ENCODE measurements at regions not wholly inside any gene's neighbourhood (a gene's known extent, or its start where the extent isn't known, plus 50 kb on each side); places are given as distances from the start of the nearest gene placed in this dataset.

GRCh38 chr15:79702621-79703020 lies 194.2 kb downstream of the MTHFS start:
- Histone ChIP-seq H4K8ac (ENCODE audit: extremely low read depth, insufficient read depth, low read length) (no peak overlapping the region), H3K4ac (replicated peaks; ENCODE audit: insufficient read length, low read depth, low read length) (no peak overlapping the region), H3K56ac (replicated peaks; ENCODE audit: insufficient read length, low read depth, low read length) (no peak overlapping the region), H2BK12ac (ENCODE audit: low read depth, low read length) (no peak overlapping the region), H2BK120ac (replicated peaks; ENCODE audit: low read depth, low read length) (no peak overlapping the region), H3K23ac (ENCODE audit: insufficient read length) (no peak overlapping the region), H3K4me3 (ENCODE audit: extremely low read depth in 1 of 4, insufficient read depth in 2 of 4, low read depth in 3 of 4, low read length in 4 of 4) (no peak overlapping the region), H4K91ac (replicated peaks; ENCODE audit: insufficient read length, low read length) (no peak overlapping the region), H3K9me3 (ENCODE audit: insufficient read depth in 2 of 2, low read depth in 1 of 2, low read length in 1 of 2) (no peaks in the 10 kb centered on the region), H4K5ac (ENCODE audit: insufficient read length, low read depth, low read length) (no peak overlapping the region), H3K23me2 (ENCODE audit: low read depth, low read length) (no peaks in the 10 kb centered on the region), H3K4me2 (ENCODE audit: insufficient read depth in 1 of 2, low read depth in 2 of 2, low read length in 2 of 2) (no peak overlapping the region), H3K27ac (ENCODE audit: low read depth, low read length) (no peak overlapping the region), H3K4me1 (replicated peaks in 1 of 4; ENCODE audit: control insufficient read depth in 3 of 4, insufficient read depth in 4 of 4, low read length in 3 of 4) (no peaks in the 10 kb centered on the region), H3K18ac (ENCODE audit: extremely low read depth, low read length) (no peak overlapping the region), H2AK5ac (ENCODE audit: low read depth, low read length) (no peak overlapping the region), H3K9ac (replicated peaks in 1 of 4; ENCODE audit: extremely low read depth in 1 of 4, low read depth in 3 of 4, low read length in 3 of 4) (no peak overlapping the region), H3K14ac (ENCODE audit: insufficient read length) (no peak overlapping the region), H2BK5ac (ENCODE audit: low read depth, low read length) (no peak overlapping the region), H3K36me3 (ENCODE audit: control insufficient read depth in 2 of 4, insufficient read depth in 4 of 4, low read length in 3 of 4) (no peaks in the 10 kb centered on the region), H3K79me2 (ENCODE audit: control insufficient read depth in 1 of 2, insufficient read depth in 2 of 2, low read length in 2 of 2) (no peaks in the 10 kb centered on the region), H3K27me3 (replicated peaks in 1 of 4; ENCODE audit: control insufficient read depth in 3 of 4, extremely low read depth in 1 of 4, insufficient read depth in 3 of 4, low read length in 3 of 4) (no peaks in the 10 kb centered on the region), H3K79me1 (ENCODE audit: low read depth, low read length) (no peaks in the 10 kb centered on the region), H2BK15ac (ENCODE audit: low read length) (no peak overlapping the region), H2BK20ac (ENCODE audit: low read length) (no peak overlapping the region), H4K20me1 (replicated peaks in 1 of 2; ENCODE audit: control insufficient read depth in 1 of 2, insufficient read depth in 2 of 2, low read length in 2 of 2) (no peaks in the 10 kb centered on the region), H2AFZ (ENCODE audit: low read length) (no peak overlapping the region)
- POLR2A ChIA-PET (ENCODE audit: partially characterized antibody) = no interaction called here
- 91% methylated on average over 1 of the region's 1 CpG; no CpG with 5 or more reads in 1 of the 2 experiments for WGBS, 2 experiments (ENCODE audit: extremely low coverage in 1 of 2, insufficient coverage in 1 of 2, insufficient read length in 1 of 2, insufficient replicate concordance in 2 of 2, low coverage in 1 of 2, low lambda C conversion rate in 2 of 2, missing lambda C conversion rate in 1 of 2)
- DNase-seq (ENCODE audit: low read depth in 1 of 2, low spot score in 2 of 2) (no peak), FAIRE-seq (no peak)
- CTCF ChIA-PET (ENCODE audit: partially characterized antibody) = no interaction called here
- TF ChIP-seq SP4 (IDR thresholded peaks at IDR 0.05; ENCODE audit: low read length) (no peak), TAF7 (optimal IDR thresholded peaks at IDR 0.05; ENCODE audit: borderline replicate concordance, low read depth, low read length) (no peak), PHF8 (conservative IDR thresholded peaks at IDR 0.05; ENCODE audit: low read depth, low read length) (no peak), CEBPB (IDR thresholded peaks at IDR 0.05; ENCODE audit: low read depth, low read length) (no peak), KDM4A (IDR thresholded peaks at IDR 0.05; ENCODE audit: low read depth, low read length, severe bottlenecking) (no peak), JUND (IDR thresholded peaks at IDR 0.05; ENCODE audit: low read length) (no peak), MAX (IDR thresholded peaks at IDR 0.05) (no peak), BCL11A (IDR thresholded peaks at IDR 0.05; ENCODE audit: low read depth in 2 of 2, low read length in 2 of 2) (no peak), CHD2 (IDR thresholded peaks at IDR 0.05; ENCODE audit: low read length) (no peak), TAF1 (IDR thresholded peaks at IDR 0.05; ENCODE audit: low read depth, low read length) (no peak), SRF (IDR thresholded peaks at IDR 0.05; ENCODE audit: low read depth, low read length) (no peak), EGR1 (IDR thresholded peaks at IDR 0.05; ENCODE audit: borderline replicate concordance, low read depth, low read length) (no peak), YY1 (IDR thresholded peaks at IDR 0.05; ENCODE audit: low read depth, low read length) (no peak), SIN3A (conservative IDR thresholded peaks at IDR 0.05 in 1 of 2, IDR thresholded peaks at IDR 0.05 in 1 of 2; ENCODE audit: low read depth in 1 of 2, low read length in 2 of 2) (no peak), FOSL1 (IDR thresholded peaks at IDR 0.05; ENCODE audit: insufficient read depth, low read depth, low read length) (no peak), RAD21 (IDR thresholded peaks at IDR 0.05 in 1 of 2, conservative IDR thresholded peaks at IDR 0.05 in 1 of 2; ENCODE audit: low read depth in 2 of 2, low read length in 2 of 2) (no peak)

Measured in H1 (cell line).